OCI-LY3 (cell line): ENCODE measurements at regions not wholly inside any gene's neighbourhood (a gene's known extent, or its start where the extent isn't known, plus 50 kb on each side); places are given as distances from the start of the nearest gene placed in this dataset.

Experiments used
- CTCF ChIP-seq: fragments of 200-600, 300-600 bp; sonication (generic); IDR thresholded peaks from 2 replicates; pipeline ENCODE4 v1.5.1; 2014; ENCODE audit warnings: antibody characterized with exemption, low read length, low read depth
- EZH2phosphoT487 ChIP-seq: fragments of 200-600 bp; shearing (Covaris generic); IDR thresholded peaks from 2 replicates; pipeline ENCODE4 v1.6.1; 2018; ENCODE audit warnings: antibody characterized with exemption, mixed run types, low read depth

GRCh38 chr2:18284331-18284730 is 276.1 kb downstream of the RDH14 start:
- TF ChIP-seq CTCF = no peak
- no peak for TF ChIP-seq EZH2phosphoT487
